CD4-positive, alpha-beta T cell treated with Interleukin-15 for 1 hour (primary cell): ENCODE measurements at regions not wholly inside any gene's neighbourhood (a gene's known extent, or its start where the extent isn't known, plus 50 kb on each side); places are given as distances from the start of the nearest gene placed in this dataset.

Source experiments
- DNase-seq: peaks from one replicate; pipeline ENCODE4 v3.0.0-alpha.2; 2020

GRCh38 chr2:196318517-196319377 is 147.4 kb upstream of the STK17B start:
- no peak for DNase-seq

- no peak for DNase-seq
Measured at GRCh38 chr2:196322973-196323810, 151.8 kb upstream of the STK17B start.

- no peak for DNase-seq
Measured at GRCh38 chr2:196324211-196324610, 152.8 kb upstream of the STK17B start.

- DNase-seq, result no peak
Measured at GRCh38 chr2:196328088-196328680, 156.8 kb upstream of the STK17B start.

GRCh38 chr2:196329959-196330358 is 158.6 kb upstream of the STK17B start:
- DNase-seq, result no peak

GRCh38 chr2:196330645-196331044 is 159.3 kb upstream of the STK17B start:
- DNase-seq, result no peak

- no peak for DNase-seq
Measured at GRCh38 chr2:196331143-196331542, 159.8 kb upstream of the STK17B start.

GRCh38 chr2:196331851-196332250 is 160.5 kb upstream of the STK17B start:
- no peak for DNase-seq

GRCh38 chr2:196333397-196333796 is 162.0 kb upstream of the STK17B start:
- no peak for DNase-seq

- DNase-seq, result no peak
Measured at GRCh38 chr2:196334710-196335109, 163.3 kb upstream of the STK17B start.

GRCh38 chr2:196335221-196335634 is 163.8 kb upstream of the STK17B start:
- no peak for DNase-seq

GRCh38 chr2:196336207-196336606 is 164.8 kb upstream of the STK17B start:
- DNase-seq, result no peak

GRCh38 chr2:196336715-196337114 is 165.3 kb upstream of the STK17B start:
- no peak for DNase-seq

GRCh38 chr2:196337208-196337953 is 166.0 kb upstream of the STK17B start:
- no peak for DNase-seq

GRCh38 chr2:196338440-196338839 is 167.1 kb upstream of the STK17B start:
- no peak for DNase-seq

- no peak for DNase-seq
Measured at GRCh38 chr2:196341277-196341841, 170.0 kb upstream of the STK17B start.

GRCh38 chr2:196344397-196344796 is 173.0 kb upstream of the STK17B start:
- DNase-seq, result no peak

- no peak for DNase-seq
Measured at GRCh38 chr2:196353717-196354116, 182.3 kb upstream of the STK17B start.

- no peak for DNase-seq
Measured at GRCh38 chr2:196354186-196354585, 182.8 kb upstream of the STK17B start.

- DNase-seq, result no peak
Measured at GRCh38 chr2:196356332-196356731, 185.0 kb upstream of the STK17B start.

GRCh38 chr2:196360650-196361049 is 189.3 kb upstream of the STK17B start:
- DNase-seq, result no peak

- DNase-seq, result no peak
Measured at GRCh38 chr2:196361606-196362326, 190.4 kb upstream of the STK17B start.
